GM21390 (cell line): ENCODE measurements at regions not wholly inside any gene's neighbourhood (a gene's known extent, or its start where the extent isn't known, plus 50 kb on each side); places are given as distances from the start of the nearest gene placed in this dataset.

Source experiments
- ATAC-seq: cut with Tn5 transposase; IDR thresholded peaks from one replicate; pipeline ENCODE4 v1.9.1; 2021; ENCODE audit not compliant: unreplicated experiment

- no peak for ATAC-seq
Observed at GRCh38 chr1:194322751-194323150, 1136.3 kb upstream of the B3GALT2 start.

GRCh38 chr1:194318790-194319280, 1132.4 kb upstream of the B3GALT2 start:
- no peak for ATAC-seq

GRCh38 chr1:194309697-194310096, 1123.3 kb upstream of the B3GALT2 start:
- ATAC-seq = no peak

GRCh38 chr1:194309269-194309668, 1122.9 kb upstream of the B3GALT2 start:
- ATAC-seq = no peak

GRCh38 chr1:194300776-194301175, 1114.4 kb upstream of the B3GALT2 start:
- no peak for ATAC-seq

GRCh38 chr1:194300340-194300739, 1113.9 kb upstream of the B3GALT2 start:
- ATAC-seq = no peak

- ATAC-seq = no peak
Observed at GRCh38 chr1:194298007-194298598, 1111.7 kb upstream of the B3GALT2 start.

GRCh38 chr1:194297094-194297493, 1110.7 kb upstream of the B3GALT2 start:
- no peak for ATAC-seq

- ATAC-seq = no peak
Observed at GRCh38 chr1:194296201-194296600, 1109.8 kb upstream of the B3GALT2 start.

GRCh38 chr1:194295685-194296084, 1109.3 kb upstream of the B3GALT2 start:
- peak; percentile 90 for ATAC-seq

GRCh38 chr1:194293851-194294405, 1107.5 kb upstream of the B3GALT2 start:
- ATAC-seq = no peak

GRCh38 chr1:194292966-194293365, 1106.6 kb upstream of the B3GALT2 start:
- no peak for ATAC-seq

GRCh38 chr1:194289569-194290266, 1103.3 kb upstream of the B3GALT2 start:
- ATAC-seq = peak; percentile 97

GRCh38 chr1:194288238-194288637, 1101.8 kb upstream of the B3GALT2 start:
- ATAC-seq = no peak

GRCh38 chr1:194281376-194281775, 1095.0 kb upstream of the B3GALT2 start:
- no peak for ATAC-seq

GRCh38 chr1:194280463-194280862, 1094.0 kb upstream of the B3GALT2 start:
- no peak for ATAC-seq

- peak; percentile 91 for ATAC-seq
Observed at GRCh38 chr1:194279975-194280374, 1093.6 kb upstream of the B3GALT2 start.

GRCh38 chr1:194277927-194278326, 1091.5 kb upstream of the B3GALT2 start:
- peak; percentile 35 for ATAC-seq

GRCh38 chr1:194273660-194274059, 1087.2 kb upstream of the B3GALT2 start:
- no peak for ATAC-seq

GRCh38 chr1:194268839-194269238, 1082.4 kb upstream of the B3GALT2 start:
- ATAC-seq = no peak

GRCh38 chr1:194267021-194267420, 1080.6 kb upstream of the B3GALT2 start:
- ATAC-seq = no peak

- ATAC-seq = no peak
Observed at GRCh38 chr1:194256010-194256409, 1069.6 kb upstream of the B3GALT2 start.
